Glomerular endothelial cell (primary cell): ENCODE measurements at regions not wholly inside any gene's neighbourhood (a gene's known extent, or its start where the extent isn't known, plus 50 kb on each side); places are given as distances from the start of the nearest gene placed in this dataset.

Experiments used
- DNase-seq: peaks from one replicate; pipeline ENCODE4 v3.0.0-alpha.2; 2011; ENCODE audit warnings: low read depth, low spot score; ENCODE audit errors: extremely low read depth

- DNase-seq = no peak
These were observed 381.0 kb upstream of the ID2 start for GRCh38 chr2:8300905-8301304.

- no peak for DNase-seq
These were observed 378.5 kb upstream of the ID2 start for GRCh38 chr2:8303322-8303832.

- DNase-seq = no peak
These were observed 376.8 kb upstream of the ID2 start for GRCh38 chr2:8304821-8305766.

GRCh38 chr2:8306530-8307351 lies 375.1 kb upstream of the ID2 start:
- DNase-seq = no peak

- no peak for DNase-seq
These were observed 374.2 kb upstream of the ID2 start for GRCh38 chr2:8307606-8308180.

- no peak for DNase-seq
These were observed 372.7 kb upstream of the ID2 start for GRCh38 chr2:8309131-8309530.

GRCh38 chr2:8310557-8311455 lies 371.1 kb upstream of the ID2 start:
- no peak for DNase-seq

- no peak for DNase-seq
These were observed 369.6 kb upstream of the ID2 start for GRCh38 chr2:8312221-8312620.

GRCh38 chr2:8312861-8313830 lies 368.7 kb upstream of the ID2 start:
- no peak for DNase-seq

GRCh38 chr2:8314063-8314462 lies 367.8 kb upstream of the ID2 start:
- DNase-seq = no peak

GRCh38 chr2:8315531-8316165 lies 366.2 kb upstream of the ID2 start:
- no peak for DNase-seq

GRCh38 chr2:8316356-8316755 lies 365.5 kb upstream of the ID2 start:
- no peak for DNase-seq

GRCh38 chr2:8317418-8317817 lies 364.4 kb upstream of the ID2 start:
- DNase-seq = no peak

GRCh38 chr2:8319219-8319618 lies 362.6 kb upstream of the ID2 start:
- DNase-seq = no peak

- DNase-seq = no peak
These were observed 361.4 kb upstream of the ID2 start for GRCh38 chr2:8320311-8321066.

GRCh38 chr2:8322634-8323033 lies 359.2 kb upstream of the ID2 start:
- no peak for DNase-seq

GRCh38 chr2:8324164-8324856 lies 357.5 kb upstream of the ID2 start:
- DNase-seq = no peak
